K562 (cell line): ENCODE measurements at regions not wholly inside any gene's neighbourhood (a gene's known extent, or its start where the extent isn't known, plus 50 kb on each side); places are given as distances from the start of the nearest gene placed in this dataset.

Experiments used
- CEBPB ChIP-seq: fragments of 450-650 bp; IDR thresholded peaks from 2 replicates; pipeline ENCODE4 v1.6.1; 2016; ENCODE audit warnings: missing genetic modification characterization, missing compliant biosample characterization
- DNMT1 ChIP-seq: fragments of 450-650 bp; IDR thresholded peaks from 2 replicates; pipeline ENCODE4 v1.6.1; 2016; ENCODE audit warnings: antibody characterized with exemption, mild to moderate bottlenecking
- FOXO4 ChIP-seq: fragments of 450-650 bp; formaldehyde crosslinking; IDR thresholded peaks from 2 replicates; pipeline ENCODE4 v1.4.0; 2020; ENCODE audit warnings: mild to moderate bottlenecking, moderate library complexity
- HDAC6 ChIP-seq: IDR thresholded peaks from 2 replicates; pipeline ENCODE4 v1.6.1; 2012; ENCODE audit warnings: low read depth, mild to moderate bottlenecking, control low read depth, inconsistent platforms, low read length, moderate library complexity
- MXI1 ChIP-seq: IDR thresholded peaks from 2 replicates; pipeline ENCODE4 v1.6.1; 2011; ENCODE audit warnings: low read depth, mild to moderate bottlenecking, improper control_type of control experiment, low read length
- MYNN ChIP-seq, 2 experiments: sonication (generic); formaldehyde crosslinking in 1 of 2; IDR thresholded peaks; 2 replicates each; pipeline versions ENCODE4 v1.5.0 to v1.6.1; 2016 to 2020; ENCODE audit warnings: antibody characterized with exemption in 1 of 2, missing genetic modification reagents in 1 of 2
- POLR2A ChIP-seq: fragments of 450-650 bp; conservative IDR thresholded peaks from 2 replicates; pipeline ENCODE4 v1.6.1; 2016
- POLR2AphosphoS5 ChIP-seq: IDR thresholded peaks from 2 replicates; pipeline ENCODE4 v1.6.1; 2011; ENCODE audit warnings: mild to moderate bottlenecking, low read depth, low read length, moderate library complexity; ENCODE audit not compliant: control insufficient read depth, insufficient read depth
- RAD21 ChIP-seq, 2 experiments: fragments of 250-450 bp in 1 of 2; fragments of 450-650 bp in 1 of 2; sonication (Bioruptor Pico) in 1 of 2; formaldehyde crosslinking in 1 of 2; IDR thresholded peaks in 1 of 2; conservative IDR thresholded peaks in 1 of 2; 2 replicates each; pipeline versions ENCODE4 v1.4.0 to v1.8.0; 2020 to 2022; ENCODE audit warnings: mild to moderate bottlenecking in 2 of 2, moderate library complexity in 1 of 2
- SIN3A ChIP-seq, 2 experiments: fragments of 150-350 bp in 1 of 2; IDR thresholded peaks; 2 replicates each; pipeline ENCODE4 v1.6.1; 2011 to 2016; ENCODE audit warnings: borderline replicate concordance in 2 of 2, low read depth in 2 of 2, low read length in 2 of 2, mild to moderate bottlenecking in 2 of 2, moderate library complexity in 2 of 2; ENCODE audit not compliant: control insufficient read depth in 1 of 2
- ZNF274 ChIP-seq: IDR thresholded peaks from 2 replicates; pipeline ENCODE4 v1.6.1; 2011; ENCODE audit warnings: low read depth, mild to moderate bottlenecking, low read length, moderate library complexity, borderline replicate concordance
- TF ChIP-seq, protein P1 (sequence below), 3 experiments: IDR thresholded peaks in 2 of 3; conservative IDR thresholded peaks in 1 of 3; 2 replicates each; pipeline ENCODE4 v1.5.1; 2011 to 2012; ENCODE audit warnings: low read length in 3 of 3, mild to moderate bottlenecking in 3 of 3, control low read depth in 2 of 3, improper control_type of control experiment in 1 of 3, inconsistent platforms in 1 of 3, low read depth in 1 of 3, mixed read lengths in 1 of 3, moderate library complexity in 1 of 3; ENCODE audit not compliant: insufficient read depth in 2 of 3

GRCh38 chr20:11429168-11429567 lies 488.5 kb upstream of the BTBD3 start:
- TF ChIP-seq RAD21 (CRISPR knock-in tag; conservative IDR thresholded peaks at IDR 0.05 in 1 of 2, IDR thresholded peaks at IDR 0.05 in 1 of 2) (no peak), SIN3A (IDR thresholded peaks at IDR 0.05; ENCODE audit: borderline replicate concordance in 2 of 2, control insufficient read depth in 1 of 2, low read depth in 2 of 2, low read length in 2 of 2) (no peak), MYNN (IDR thresholded peaks at IDR 0.05) (no peak), MYNN (CRISPR knock-in tag; IDR thresholded peaks at IDR 0.05) (no peak), POLR2A (no peak), DNMT1 (no peak), FOXO4 (CRISPR knock-in tag) (no peak), CEBPB (tag) (no peak), ZNF274 (no peak), POLR2AphosphoS5 (no peak), MXI1 (no peak), HDAC6 (no peak)
- TF ChIP-seq, protein P1, sequence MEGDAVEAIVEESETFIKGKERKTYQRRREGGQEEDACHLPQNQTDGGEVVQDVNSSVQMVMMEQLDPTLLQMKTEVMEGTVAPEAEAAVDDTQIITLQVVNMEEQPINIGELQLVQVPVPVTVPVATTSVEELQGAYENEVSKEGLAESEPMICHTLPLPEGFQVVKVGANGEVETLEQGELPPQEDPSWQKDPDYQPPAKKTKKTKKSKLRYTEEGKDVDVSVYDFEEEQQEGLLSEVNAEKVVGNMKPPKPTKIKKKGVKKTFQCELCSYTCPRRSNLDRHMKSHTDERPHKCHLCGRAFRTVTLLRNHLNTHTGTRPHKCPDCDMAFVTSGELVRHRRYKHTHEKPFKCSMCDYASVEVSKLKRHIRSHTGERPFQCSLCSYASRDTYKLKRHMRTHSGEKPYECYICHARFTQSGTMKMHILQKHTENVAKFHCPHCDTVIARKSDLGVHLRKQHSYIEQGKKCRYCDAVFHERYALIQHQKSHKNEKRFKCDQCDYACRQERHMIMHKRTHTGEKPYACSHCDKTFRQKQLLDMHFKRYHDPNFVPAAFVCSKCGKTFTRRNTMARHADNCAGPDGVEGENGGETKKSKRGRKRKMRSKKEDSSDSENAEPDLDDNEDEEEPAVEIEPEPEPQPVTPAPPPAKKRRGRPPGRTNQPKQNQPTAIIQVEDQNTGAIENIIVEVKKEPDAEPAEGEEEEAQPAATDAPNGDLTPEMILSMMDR (IDR thresholded peaks at IDR 0.05 in 2 of 3, conservative IDR thresholded peaks at IDR 0.05 in 1 of 3; ENCODE audit: insufficient read depth in 2 of 3, low read depth in 1 of 3, low read length in 3 of 3) = no peak
